ENCODE measurements at regions not wholly inside any gene's neighbourhood (a gene's known extent, or its start where the extent isn't known, plus 50 kb on each side); places are given as distances from the start of the nearest gene placed in this dataset.

GRCh38 chr6:2502998-2503674, 247.6 kb downstream of the MYLK4 start:
- DNase-seq (ENCODE audit: low read depth), result no peak

GRCh38 chr6:2502096-2502997, 248.4 kb downstream of the MYLK4 start:
- no peak for DNase-seq (ENCODE audit: low read depth)

GRCh38 chr6:2497922-2498623, 252.6 kb downstream of the MYLK4 start:
- no peak for DNase-seq (ENCODE audit: low read depth)

DNA sequence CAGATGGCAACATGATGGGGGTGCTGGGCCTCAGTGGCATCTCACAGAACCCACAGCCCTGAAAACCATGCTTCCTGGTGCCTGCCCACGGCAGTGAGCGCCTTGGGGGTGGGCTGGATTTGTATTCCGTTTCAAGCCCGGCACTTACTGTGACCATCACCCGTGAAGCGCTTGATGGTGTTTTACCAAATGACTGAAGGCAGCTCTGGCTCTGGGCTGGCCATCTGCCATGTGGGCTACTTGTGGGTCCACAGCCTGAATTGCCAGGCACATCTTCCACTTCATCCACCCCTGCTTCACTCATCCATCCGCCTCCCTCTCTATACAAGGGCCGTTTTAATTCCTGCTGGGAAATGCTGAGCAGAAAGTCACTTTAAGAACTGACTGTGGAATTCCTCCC, 250.9 kb upstream of the GMDS start:
- no peak for DNase-seq (ENCODE audit: low read depth)

DNA sequence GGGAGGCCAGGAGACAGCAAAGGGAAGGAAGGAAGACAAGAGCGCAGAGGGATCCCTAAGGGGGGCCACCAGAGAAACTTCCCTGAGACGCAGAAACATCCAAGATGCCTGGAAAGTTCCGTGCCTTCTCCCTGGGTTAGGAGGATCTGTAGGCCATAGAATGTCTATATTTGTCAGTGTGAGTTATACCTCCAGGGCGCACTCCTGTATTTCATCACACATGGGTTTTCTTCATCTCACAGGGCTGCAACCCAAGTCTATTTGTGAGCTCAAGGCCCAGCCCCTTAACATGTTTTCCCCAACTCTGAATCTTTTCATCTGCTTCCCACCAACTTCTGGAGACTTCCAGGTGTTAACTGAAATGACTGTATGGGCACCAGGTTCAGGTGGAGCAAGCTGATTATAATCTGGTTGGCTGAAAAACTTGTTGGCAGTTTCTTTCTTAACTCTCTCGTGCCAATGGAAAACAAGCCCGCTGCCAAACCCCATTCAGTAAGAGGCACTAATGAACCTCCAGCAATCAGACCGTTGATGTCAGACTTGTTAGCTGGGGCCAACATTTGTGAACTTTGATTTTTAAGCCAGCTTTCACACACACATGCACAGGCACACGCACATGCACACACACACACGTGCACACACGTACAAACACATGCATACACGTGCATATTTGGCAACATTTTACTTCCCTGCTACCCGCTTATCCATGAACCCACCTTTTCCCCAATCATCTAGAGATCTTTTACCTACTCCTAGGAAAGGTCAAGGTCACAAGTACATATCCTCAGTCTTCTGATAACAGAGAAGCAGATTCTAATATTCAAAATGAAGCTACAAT, 247.5 kb upstream of the GMDS start:
- DNase-seq (ENCODE audit: low read depth), result no peak

DNA sequence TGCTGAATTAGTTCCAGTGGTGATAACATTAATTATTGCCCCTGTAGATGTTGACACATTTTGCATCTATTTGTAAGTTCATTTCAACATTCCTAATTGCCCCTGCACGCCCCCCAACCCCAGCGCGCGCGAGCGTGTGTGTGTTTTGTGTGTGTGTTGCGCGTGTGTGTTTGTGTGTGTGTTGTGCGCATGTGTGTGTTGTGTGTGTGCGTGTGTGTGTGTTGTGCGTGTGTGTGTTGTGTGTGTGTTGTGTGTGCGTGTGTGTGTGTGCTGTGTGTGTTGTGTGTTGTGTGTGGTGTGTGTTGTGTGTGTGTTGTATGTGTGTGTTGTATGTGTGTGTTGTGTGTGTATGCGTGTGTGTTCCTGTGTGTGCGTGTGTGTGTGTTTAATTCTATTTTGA, 245.7 kb upstream of the GMDS start:
- DNase-seq (ENCODE audit: low read depth), result no peak

DNA sequence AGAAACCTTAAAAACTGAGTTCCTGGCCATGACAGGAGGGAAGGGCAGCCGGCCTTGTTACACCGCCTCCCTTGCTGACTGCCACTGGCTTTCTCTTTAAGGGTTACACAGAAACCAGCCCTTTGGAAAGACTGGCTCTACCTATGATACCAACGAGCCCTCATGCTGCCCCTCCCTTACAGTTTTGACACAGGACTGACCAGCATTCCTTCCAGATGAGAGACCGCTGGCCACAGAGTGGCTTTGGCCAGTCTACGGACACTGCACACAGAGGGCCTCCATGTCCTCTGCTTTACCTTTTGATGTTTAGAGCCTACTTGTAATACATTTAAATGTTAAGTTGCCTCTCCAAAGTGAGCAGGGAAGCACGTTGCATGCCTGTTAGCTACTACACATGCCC, 243.2 kb upstream of the GMDS start:
- DNase-seq (ENCODE audit: low read depth), result no peak

- no peak for DNase-seq (ENCODE audit: low read depth)
Measured at GRCh38 chr6:2485116-2485515, 239.7 kb upstream of the GMDS start.

DNA sequence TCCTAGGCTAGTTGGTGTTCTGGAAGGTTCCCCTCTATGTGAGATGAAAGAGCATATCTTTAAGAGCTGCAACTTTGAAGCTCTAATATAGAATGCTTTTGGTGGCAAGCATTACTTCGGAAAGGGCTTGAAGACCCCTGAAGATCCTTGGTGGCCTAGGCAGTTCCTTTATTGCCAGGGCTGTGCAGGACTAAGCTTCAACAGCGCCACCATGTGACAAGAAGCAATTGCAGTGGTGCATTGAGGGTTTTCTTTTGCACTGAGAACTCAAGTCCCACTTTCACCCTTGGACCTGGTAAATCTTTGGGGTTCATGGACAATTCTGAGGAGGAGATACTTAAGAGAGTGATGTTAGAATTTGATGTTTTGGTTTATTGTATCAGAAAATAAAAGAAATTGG, 237.4 kb upstream of the GMDS start:
- DNase-seq (ENCODE audit: low read depth), result no peak

DNA sequence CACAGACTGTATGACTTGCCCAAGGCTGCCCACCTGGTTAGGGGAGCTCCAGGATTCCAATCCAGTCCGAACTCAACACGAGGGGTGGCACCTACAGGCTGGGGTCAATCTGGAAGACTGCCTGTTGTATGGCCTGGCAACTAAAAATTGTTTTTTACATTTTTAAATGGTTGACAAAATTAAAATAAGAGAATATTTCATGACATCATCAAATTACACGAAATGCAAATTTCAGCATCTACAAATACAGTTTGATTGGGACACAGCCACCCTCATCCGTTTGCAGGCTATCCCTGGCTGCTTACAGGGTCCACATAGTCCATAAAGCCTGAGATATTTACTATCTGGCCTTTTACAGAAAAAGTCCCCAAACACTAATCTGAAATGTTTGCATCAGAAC, 235.9 kb upstream of the GMDS start:
- DNase-seq (ENCODE audit: low read depth), result no peak

DNA sequence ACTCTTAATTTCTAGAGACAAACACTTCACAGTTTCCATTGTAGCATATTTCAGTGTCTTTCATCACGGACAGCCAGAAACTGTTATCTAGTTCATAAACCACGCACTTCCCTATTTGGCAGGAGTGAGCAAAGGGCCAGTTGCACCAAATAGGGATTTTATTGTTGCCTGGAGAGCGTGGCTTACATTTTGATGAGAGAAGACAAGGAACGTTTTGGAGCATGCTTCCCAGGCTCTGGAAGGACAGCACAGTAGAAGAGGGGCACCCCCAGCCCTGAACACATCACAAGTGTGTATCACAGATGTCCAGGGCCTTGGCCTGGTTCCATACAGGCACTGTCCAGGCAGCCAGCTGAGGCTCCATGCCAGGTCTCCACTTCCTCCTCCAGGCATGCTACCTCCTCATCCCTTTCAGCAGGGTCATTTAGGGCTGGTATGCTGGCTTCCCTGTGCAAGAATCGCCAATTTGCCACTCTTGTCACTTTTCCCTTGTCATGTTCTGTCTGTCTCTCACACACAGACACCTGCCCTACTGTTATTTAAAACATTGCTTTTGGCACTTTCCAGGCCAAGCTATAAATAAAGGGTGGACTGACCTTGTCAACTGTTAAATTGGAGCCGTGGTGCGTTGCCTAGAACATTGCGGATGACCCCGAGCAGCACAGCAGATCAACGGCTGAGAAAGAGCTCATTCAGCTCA, 235.0 kb upstream of the GMDS start:
- DNase-seq (ENCODE audit: low read depth), result no peak

GRCh38 chr6:2478200-2478599, 232.8 kb upstream of the GMDS start:
- no peak for DNase-seq (ENCODE audit: low read depth)

GRCh38 chr6:2477666-2478065, 232.3 kb upstream of the GMDS start:
- DNase-seq (ENCODE audit: low read depth), result no peak

DNA sequence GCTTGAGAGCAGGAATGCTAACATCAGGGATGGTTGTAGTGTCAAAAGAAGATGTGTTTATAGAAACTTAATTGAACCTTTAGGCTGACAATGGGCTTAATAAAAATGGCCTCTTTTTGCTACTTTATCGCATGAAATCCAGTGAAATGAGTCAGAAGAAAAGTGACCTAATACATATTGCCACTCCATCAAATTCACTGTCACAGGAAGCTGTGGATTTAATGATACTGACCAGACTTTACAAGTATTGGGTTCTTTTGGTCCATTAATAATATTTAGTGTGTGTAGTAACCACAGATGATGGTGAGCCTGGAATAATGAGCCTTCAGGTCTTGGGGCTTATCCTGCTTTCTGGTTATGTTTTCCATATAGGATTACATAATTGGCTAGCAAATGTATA, 231.8 kb upstream of the GMDS start:
- DNase-seq (ENCODE audit: low read depth), result no peak

DNA sequence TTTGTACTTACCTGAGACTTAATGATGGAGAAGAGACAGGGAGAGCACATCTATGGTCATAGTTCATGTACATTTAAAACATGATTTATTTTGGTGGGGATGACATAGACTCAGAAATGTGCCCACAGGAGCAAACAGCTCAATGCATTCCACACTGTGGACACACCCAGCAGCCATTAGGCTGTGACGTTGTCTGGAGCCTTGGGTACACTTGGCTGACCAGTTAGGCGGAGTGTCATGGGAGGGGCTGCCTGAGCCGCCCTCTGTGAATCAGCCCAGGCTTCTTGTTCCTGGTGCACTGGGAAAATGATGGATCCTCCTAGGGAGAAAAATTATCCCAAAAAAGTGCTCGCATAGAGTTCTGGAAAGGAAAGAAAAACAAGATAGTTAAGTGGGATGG, 231.0 kb upstream of the GMDS start:
- DNase-seq (ENCODE audit: low read depth), result no peak

GRCh38 chr6:2471472-2471871, 226.1 kb upstream of the GMDS start:
- no peak for DNase-seq (ENCODE audit: low read depth)

GRCh38 chr6:2469428-2469827, 224.0 kb upstream of the GMDS start:
- no peak for DNase-seq (ENCODE audit: low read depth)

GRCh38 chr6:2468601-2468955, 223.2 kb upstream of the GMDS start:
- no peak for DNase-seq (ENCODE audit: low read depth)

GRCh38 chr6:2467929-2468600, 222.7 kb upstream of the GMDS start:
- DNase-seq (ENCODE audit: low read depth), result no peak

DNA sequence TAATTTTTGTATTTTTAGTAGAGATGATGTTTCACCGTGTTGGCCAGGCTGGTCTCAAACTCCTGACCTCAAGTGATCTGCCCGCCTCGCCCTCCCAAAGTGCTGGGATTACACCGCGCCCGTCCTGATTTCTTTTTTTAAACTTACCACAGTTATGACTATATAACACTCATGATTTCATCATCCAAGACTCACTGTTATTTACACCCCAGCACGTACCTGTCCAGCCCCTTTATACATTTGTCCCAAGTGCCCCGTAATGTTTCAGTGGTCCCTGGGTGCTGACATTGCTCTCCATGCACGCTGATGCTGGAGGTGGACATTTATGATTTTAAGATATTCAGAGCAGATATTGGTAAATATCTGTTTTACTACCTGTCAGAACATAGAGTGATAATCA, 219.9 kb upstream of the GMDS start:
- no peak for DNase-seq (ENCODE audit: low read depth)

GRCh38 chr6:2464641-2465040, 219.2 kb upstream of the GMDS start:
- no peak for DNase-seq (ENCODE audit: low read depth)
